GM21515 (cell line): ENCODE measurements at regions not wholly inside any gene's neighbourhood (a gene's known extent, or its start where the extent isn't known, plus 50 kb on each side); places are given as distances from the start of the nearest gene placed in this dataset.
"Not testable (repeated sequence)": the region's sequence is repeated elsewhere in the genome, so short reads cannot be mapped to it uniquely, and the experiment has no call there.

ENCODE experiments used
- ATAC-seq: cut with Tn5 transposase; IDR thresholded peaks from one replicate; pipeline ENCODE4 v1.9.1; 2021; ENCODE audit not compliant: unreplicated experiment

DNA sequence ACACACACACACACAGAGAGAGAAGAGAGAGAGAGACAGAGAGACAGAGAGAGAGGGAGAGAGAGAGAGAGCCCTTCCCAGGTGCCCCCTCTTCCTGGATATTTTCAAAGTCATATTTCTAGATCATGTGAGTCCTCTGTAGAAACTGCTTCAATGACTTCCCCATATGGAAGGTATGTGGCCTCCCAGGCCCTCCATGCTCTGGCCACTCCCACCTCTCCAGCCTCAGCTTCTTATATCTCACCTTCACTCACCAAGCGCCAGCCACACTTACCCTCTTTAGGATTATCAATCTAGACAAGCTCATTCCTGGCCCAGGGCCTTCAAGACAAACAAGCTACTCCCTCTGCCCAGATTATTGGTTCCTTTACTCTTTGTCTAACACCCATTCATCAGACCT, 259.7 kb downstream of the MTERF1 start:
- ATAC-seq: no peak

DNA sequence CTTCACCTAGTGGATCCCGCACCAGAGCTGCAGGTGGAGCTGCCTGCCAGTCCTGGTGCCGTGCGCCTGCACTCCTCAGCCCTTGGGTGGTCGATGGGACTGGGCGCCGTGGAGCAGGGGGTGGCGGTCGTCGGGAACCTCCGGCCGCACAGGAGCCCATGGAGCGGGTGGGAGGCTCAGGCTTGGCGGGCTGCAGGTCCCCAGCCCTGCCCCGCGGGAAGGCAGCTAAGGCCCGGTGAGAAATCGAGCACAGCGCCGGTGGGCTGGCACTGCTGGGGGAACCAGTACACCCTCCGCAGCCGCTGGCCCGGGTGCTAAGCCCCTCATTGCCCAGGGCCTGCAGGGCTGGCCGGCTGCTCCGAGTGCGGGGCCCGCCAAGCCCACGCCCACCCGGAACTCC, 253.2 kb downstream of the MTERF1 start:
- not testable (repeated sequence) for ATAC-seq

- ATAC-seq: no peak
These were observed 251.8 kb downstream of the MTERF1 start for GRCh38 chr7:91628742-91629141.

GRCh38 chr7:91630581-91631380, 249.7 kb downstream of the MTERF1 start:
- no peak for ATAC-seq

- no peak for ATAC-seq
These were observed 248.1 kb downstream of the MTERF1 start for GRCh38 chr7:91632234-91632940.

DNA sequence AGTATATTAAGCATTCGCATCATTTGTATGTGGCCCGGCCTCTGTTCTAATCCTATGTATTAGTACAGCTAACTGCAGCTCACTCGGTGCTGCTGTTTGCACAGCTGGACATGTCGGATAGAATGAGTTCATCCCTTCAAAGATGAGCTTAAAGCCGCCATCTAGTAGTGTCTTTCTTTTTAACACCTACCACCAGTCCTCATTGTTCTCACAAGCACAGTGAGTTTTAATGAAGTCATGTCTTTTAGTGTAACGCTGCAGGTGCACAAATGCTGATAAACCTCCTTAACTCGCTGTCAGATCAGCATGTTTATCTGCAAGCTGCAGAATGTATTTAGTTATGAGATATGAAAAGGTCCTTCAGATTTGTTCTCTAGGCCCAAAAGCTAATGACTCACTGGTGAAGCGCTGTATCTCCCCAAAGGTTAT, 247.5 kb downstream of the MTERF1 start:
- no peak for ATAC-seq

DNA sequence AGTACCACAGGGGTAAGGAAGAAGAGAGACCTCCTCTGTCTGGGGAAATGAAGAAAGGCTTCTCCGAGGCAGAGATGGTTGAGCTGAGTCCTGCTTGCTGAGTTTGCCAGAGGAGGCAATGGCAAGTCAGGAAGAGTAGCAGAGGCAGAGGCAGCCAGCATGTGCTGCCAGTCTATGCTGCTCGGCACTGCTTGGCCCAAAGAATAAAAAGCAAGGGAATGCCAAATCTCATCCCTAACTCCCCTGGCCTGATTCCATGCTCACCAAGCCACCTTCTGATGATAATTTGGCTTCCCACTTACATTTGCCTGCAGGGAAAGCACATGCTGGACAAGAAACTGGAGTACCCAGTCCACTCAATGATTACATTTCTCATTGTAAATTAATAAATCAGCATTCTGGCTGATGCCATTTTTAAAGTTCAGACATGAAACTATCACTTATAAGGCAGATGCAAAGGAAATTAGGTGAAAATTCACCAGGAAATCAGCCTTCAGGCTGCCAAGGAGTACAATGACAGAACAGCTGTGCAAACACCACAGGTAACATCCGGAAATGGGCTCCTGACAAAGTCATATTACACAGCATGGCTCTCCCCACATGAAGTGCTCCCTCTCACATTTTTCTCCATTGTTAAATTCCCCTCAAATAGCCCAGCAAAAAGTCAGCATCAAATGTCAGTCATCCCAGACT, 245.9 kb downstream of the MTERF1 start:
- ATAC-seq: no peak

DNA sequence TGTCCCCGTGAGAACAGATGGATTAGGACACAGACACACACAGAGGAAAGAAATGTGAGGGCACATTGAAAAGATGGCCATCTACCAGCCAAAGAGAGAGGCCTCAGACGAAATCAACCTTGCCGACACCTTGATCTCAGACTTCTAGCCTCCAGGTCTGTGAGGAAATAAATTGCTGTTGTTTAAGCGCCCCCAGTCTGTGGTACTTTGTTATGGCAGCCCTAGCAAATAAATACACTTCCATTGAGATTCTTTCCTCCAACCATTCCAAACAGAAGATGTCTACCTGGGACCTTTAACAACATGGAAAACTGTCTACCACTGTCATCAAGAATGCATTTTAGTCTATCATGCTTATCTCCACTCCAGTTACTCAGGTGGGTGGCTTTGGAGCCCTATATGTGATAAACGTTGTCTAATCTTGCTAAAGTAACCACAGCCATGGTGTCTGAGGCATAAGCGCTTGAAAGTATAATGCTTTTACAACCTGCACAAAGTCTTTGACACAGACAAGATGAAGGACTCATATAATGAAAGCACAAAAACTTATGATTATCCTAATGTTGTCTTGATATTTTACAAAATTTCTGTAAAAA, 244.3 kb downstream of the MTERF1 start:
- no peak for ATAC-seq

GRCh38 chr7:91636728-91637127, 243.8 kb downstream of the MTERF1 start:
- ATAC-seq: no peak

- ATAC-seq: no peak
These were observed 236.2 kb downstream of the MTERF1 start for GRCh38 chr7:91644256-91644655.

DNA sequence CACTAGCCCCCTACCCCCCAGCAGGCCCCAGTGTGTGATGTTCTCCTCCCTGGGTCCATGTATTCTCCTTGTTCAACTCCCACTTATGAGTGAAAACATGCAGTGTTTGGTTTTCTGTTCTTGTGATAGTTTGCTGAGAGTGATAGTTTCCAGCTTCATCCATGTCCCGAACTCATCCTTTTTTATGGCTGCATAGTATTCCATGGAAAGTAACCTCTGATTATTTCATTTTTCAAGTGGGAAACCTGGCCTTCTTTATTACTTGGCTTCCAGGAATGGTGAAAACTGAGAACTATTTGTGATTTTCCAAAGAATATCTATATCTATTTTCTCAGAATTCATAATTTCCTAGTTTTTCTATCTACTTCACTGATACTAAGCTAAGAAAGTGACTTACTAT, 235.0 kb downstream of the MTERF1 start:
- ATAC-seq: no peak

DNA sequence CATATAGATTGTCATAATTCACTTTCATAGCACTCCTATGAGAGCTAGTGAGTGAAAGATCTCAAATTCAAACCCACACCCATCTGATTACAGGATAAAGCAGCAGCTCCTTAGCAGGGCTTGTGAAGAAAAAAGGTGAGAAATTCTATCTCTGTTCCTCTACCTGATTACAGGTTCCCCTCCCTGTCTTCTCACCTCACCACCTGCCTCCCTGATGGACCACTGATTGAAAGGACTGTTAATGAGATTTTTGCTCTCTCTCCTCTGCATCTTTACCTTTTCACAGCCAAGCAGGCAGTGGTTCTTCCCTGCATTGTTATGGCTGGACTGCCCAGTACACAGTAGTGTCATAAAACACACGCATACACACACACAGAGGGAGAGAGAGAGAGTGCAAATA, 228.5 kb downstream of the MTERF1 start:
- no peak for ATAC-seq

DNA sequence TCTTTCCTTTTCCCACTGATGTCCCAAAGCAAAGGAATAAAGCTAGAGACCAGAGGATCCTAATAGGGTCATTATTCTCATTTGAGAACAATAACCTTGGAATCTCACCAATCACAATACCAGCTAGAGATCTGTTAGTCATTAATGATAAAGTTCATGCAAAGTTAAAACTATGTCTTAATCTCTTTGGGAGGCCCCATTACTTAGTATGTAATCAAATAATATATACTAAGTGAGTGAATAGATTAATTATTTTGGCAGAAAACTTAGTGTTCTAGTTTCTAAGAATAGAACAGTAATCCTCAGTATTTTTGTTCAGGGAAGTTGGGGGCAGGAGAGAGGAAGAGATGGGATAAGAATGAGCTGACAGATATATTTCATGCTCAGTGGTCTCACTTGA, 227.2 kb downstream of the MTERF1 start:
- no peak for ATAC-seq

- no peak for ATAC-seq
These were observed 224.8 kb downstream of the MTERF1 start for GRCh38 chr7:91655656-91656055.

- ATAC-seq: no peak
These were observed 223.7 kb downstream of the MTERF1 start for GRCh38 chr7:91656541-91657482.

GRCh38 chr7:91657483-91658071, 222.9 kb downstream of the MTERF1 start:
- ATAC-seq: no peak

DNA sequence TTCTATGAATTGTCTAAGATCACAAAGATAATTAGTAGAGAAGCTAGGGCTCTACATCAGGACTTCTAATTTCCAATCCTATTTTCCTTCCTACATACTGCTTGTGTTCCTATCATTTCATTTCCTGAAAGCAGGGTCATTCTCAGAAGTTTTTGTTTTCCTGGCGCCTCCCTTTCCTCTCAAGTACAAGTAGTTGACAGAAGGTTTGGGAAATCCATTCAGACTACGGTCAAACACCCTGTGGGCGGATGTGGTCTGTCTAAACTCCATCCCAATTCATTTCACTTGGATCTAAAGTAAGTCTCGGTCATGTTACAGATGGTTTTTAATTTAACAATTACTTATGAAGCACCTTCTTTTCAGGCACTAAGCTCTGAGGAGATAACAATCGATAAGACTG, 221.4 kb downstream of the MTERF1 start:
- ATAC-seq: no peak

DNA sequence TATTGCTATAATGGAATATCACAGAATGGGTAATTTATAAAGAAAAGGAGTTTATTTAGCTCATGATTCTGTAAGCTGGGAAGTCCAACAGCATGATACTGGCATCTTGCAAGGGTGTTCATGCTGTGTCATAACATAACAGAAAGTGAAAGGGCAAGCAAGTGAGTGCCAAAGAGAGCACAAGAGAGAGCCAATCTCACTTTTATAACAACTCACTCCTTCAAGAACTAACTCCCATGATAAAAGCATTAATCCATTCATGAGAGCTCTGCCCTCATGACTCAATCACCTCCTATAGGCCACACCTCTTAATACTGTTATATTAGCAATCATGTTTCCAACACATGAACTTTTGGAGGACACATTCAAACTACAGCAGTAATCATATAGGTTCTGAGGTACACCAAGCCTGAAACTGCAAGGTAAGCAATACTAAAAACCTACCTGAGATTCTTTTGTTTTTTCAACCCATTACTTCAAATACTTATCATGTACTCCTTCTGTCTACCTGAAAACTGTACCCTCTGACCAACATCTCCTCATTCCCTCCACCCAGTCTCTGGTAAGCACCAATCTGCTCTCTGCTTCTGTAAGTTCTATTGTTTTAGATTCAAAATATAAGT, 219.7 kb downstream of the MTERF1 start:
- no peak for ATAC-seq

GRCh38 chr7:91661727-91662126, 218.8 kb downstream of the MTERF1 start:
- ATAC-seq: no peak

GRCh38 chr7:91668217-91668616, 212.3 kb downstream of the MTERF1 start:
- ATAC-seq: no peak
